GM19023 (cell line): ENCODE measurements at regions not wholly inside any gene's neighbourhood (a gene's known extent, or its start where the extent isn't known, plus 50 kb on each side); places are given as distances from the start of the nearest gene placed in this dataset.

Experiments used
- ATAC-seq: cut with Tn5 transposase; IDR thresholded peaks from one replicate; pipeline ENCODE4 v1.9.1; 2021; ENCODE audit warnings: mild to moderate bottlenecking, moderate library complexity; ENCODE audit not compliant: unreplicated experiment

- ATAC-seq, result no peak
These were observed 449.3 kb downstream of the ADAMTS20 start for GRCh38 chr12:43102546-43103264.

GRCh38 chr12:43100231-43100630 is 451.8 kb downstream of the ADAMTS20 start:
- ATAC-seq, result no peak

DNA sequence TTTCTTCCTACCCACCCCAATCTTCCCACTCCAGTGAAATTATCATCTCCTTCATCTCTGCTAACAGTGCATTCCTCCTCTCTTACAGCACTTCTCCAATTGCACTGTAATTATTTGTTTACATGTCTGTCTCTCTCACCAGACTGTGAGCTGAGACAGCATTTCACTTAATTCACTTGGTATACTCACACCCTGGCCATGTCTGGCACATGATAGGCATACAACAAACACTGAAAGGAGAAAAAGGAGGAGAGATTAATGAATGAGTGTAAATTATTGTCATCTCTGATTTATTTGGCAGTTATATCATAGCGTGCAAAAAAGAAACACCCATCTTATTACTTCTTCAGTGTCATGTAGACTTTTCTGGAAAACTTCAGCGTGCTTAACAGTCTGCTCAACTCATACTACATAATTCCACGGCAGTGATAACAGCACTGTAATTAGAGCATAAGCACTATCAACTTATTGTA is 452.3 kb downstream of the ADAMTS20 start:
- no peak for ATAC-seq

DNA sequence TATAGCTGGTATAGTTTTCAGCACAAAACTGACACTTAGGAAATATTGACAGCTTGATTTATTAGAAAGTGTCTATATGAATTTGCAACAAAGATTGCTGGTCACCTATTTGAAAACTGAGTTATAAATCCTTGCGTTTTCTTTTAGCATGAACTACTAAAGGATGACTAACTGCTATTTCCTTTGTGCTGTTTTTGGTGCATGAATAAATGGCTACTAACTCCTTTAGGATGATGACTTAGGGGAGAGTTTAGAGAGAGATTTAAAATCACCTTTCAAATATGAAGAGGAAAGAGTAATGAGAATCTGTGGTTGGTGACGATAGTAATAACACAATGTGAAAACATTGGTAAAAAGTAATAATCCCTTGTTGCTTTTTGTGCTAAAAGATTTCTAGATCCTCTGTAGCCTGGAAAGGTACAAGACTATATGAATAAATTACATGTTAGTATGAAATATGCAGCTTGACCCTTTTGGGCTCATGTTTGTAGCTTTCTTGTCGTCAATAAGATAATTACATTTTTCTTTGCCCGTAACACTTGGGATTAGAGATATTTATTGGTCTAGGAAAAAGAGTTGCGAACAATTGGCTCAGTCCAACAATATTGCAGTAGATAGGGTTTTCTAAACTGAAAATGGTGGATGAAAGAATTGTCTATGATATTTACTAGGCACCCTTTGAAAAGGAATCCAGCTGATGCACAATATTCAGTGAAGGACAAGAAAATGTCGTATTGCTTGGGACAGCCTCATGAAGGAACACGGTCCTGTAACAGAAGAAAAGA is 453.0 kb downstream of the ADAMTS20 start:
- ATAC-seq, result no peak

GRCh38 chr12:43098071-43098470 is 453.9 kb downstream of the ADAMTS20 start:
- ATAC-seq, result no peak

- no peak for ATAC-seq
These were observed 454.5 kb downstream of the ADAMTS20 start for GRCh38 chr12:43097471-43097870.

GRCh38 chr12:43095669-43096280 is 456.2 kb downstream of the ADAMTS20 start:
- ATAC-seq, result no peak

GRCh38 chr12:43094886-43095575 is 457.0 kb downstream of the ADAMTS20 start:
- ATAC-seq, result no peak

DNA sequence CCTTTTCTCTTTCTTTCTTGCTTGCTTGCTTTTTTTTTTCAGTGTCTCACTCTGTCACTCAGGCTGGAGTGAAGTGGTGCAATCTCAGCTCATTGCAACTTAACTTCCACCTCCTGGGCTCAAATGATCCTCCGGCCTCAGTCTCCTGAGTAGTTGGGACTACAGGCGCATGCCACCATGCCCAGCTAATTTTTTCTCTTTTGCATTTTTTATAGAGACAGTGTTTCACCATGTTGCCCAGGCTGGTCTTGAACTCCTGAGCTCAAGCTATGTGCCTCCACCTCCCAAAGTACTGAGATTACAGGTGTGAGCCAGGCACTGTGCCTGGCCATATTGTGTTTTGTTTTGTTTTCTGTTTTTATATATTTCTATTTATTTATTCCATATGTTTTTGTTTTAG is 461.0 kb downstream of the ADAMTS20 start:
- no peak for ATAC-seq

- no peak for ATAC-seq
These were observed 464.6 kb downstream of the ADAMTS20 start for GRCh38 chr12:43087195-43088091.

DNA sequence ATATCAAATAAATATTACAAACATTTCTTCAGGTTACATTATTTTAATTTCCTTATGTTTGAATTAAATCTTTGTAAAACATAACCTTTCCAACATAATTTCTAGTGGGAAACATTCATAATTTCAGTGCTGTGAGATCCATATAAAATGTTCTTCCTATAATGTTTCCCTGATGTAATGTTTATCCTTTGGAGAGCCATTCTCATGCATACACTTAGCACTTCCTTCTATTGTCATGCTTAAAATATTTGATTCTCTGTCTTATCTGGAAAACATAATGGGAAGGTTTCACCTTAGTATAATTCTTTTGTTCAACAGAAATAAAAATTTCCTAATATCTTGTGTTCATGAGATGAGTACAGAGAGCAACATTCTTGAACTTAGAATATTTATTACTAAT is 472.5 kb downstream of the ADAMTS20 start:
- no peak for ATAC-seq

DNA sequence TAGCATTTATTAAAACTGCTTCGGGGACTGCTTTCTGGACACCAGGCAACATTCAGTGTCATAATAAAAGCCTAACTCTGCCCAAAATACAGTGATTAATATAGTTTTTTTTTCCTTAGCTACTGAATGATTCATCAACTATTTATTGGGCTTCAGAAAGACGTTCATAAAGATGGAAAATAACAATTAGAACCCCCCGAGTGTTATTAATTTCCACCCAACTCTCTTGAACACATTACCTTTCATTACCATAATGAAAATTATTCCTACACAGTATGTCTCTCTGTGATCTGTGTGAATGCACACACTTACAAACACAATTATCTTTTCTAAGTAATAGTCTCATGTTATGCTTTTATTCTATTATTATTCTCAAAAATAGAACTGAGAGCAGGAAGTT is 473.0 kb downstream of the ADAMTS20 start:
- no peak for ATAC-seq

DNA sequence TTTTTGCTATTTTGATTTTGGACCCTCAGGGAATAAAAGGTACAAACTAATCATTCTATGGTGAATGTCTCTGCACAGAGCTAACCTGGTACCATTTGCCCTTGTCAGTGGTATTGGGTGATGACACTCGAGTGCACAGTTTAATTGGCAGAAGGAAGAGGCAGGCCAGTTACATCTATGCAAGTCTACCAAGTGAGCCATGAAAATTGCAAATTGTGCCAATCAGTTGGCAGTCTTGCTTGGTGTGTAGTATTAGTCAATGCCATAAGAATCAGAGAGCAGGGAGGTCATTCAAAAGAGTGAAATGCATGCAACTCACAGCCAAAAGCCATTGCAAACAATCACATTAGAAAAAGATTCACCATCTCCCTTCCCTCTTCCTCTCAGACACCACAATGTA is 479.6 kb downstream of the ADAMTS20 start:
- ATAC-seq, result no peak

DNA sequence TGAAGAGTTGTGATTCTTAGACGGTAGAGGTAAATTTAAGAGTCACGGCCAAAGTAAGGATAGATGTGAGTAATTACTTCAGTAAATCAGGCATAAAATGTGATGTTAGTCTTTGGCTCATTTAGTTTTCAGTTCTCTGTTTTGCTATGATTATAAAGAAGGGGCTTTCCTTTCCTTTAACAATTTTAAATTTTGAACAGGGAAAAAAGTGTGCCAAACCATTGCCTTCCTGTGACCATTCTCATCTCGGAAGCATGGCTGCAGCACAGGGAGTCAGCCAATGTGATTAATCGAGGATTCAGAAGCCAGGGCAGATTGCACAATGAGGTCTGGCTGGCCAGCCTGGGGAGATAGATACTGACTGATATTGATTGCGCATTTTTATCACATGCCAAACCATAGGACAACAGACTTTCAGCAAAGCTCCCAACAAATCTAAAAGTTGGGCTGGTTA is 480.2 kb upstream of the PRICKLE1 start:
- no peak for ATAC-seq

GRCh38 chr12:43066471-43066870 is 476.9 kb upstream of the PRICKLE1 start:
- no peak for ATAC-seq

DNA sequence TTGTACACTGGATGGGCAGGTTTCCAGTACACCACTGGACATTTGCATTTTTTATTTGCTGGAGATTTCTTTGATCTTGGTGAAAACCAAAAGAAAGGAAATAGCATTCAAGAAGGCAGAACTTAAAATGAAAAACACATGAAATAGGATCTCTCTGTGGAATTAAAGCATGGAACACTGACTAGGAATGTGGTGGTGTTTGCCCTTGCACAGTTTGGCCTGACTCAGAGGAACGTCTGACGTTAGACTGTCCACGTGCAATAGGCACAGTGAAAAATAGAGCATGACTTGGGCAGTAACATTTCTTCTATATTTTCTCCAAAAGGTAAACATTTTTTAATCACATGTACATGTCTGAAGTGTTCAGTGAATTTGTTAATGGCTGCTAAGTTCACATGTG is 474.1 kb upstream of the PRICKLE1 start:
- no peak for ATAC-seq

DNA sequence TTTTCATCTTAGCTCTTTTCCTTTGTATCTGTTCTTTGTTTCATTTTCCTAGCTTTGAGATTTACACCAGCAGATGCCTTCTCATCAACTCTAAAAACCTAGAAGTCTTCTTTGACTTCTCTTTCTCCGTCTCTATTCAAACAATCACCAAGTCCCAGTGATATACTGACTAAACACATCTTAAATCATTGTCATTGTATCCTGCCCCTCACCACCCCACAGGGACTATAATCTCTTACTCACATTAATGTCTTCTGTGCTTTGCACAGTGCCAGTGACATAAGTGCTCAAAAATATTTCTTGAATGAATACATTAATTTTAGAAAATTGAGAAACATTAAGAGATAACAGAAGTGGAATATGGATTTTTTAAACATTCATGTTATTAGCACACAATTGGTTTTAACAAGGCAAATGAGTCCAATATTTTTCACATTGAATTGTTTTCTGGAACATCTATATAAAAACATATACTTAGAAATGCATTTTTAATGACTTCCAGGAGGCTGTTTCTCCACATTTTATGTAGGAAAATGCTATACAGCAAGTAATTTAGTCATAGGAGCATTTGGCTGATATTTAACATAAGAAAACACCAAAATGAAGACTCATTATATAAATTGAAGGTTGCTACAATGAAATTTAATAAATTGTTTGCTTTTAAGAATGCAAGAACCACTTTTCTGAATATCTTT is 472.8 kb upstream of the PRICKLE1 start:
- ATAC-seq, result no peak

DNA sequence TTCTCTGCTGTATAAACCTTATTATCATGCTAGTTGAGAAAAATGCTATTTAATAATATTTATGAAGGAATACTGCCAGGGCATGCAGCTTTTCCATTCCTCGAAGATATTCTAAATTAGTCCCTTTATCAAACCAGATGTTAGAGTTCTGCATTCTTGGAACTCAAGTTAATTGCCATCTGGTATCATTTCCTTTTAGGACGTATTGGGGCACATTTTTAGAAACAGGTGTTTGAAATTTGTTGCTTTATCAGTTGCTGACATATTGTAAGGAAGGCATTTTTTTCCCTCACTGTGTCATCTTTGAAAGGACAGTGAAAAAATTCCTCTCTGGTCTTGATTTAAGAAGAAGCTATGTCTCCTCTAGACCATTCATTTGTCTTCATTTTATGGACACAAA is 471.2 kb upstream of the PRICKLE1 start:
- ATAC-seq, result no peak

DNA sequence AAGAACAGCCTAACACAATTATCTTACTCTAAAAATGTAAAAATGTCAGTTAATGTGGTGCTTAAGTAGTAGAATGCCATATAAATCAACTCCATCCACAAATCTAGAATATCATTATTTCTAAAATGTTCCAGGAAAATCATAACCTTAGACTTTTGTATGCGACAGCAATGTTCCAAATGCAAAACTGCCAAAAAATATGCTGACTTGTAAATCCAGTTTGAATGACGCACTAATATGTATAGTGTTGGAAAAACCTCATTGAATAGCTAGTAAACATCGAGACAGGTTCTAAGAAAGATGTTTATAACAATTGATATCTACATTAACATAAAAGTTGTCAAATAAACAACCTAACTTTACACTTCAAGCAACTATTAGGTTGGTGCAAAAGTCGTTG is 469.1 kb upstream of the PRICKLE1 start:
- ATAC-seq, result no peak

DNA sequence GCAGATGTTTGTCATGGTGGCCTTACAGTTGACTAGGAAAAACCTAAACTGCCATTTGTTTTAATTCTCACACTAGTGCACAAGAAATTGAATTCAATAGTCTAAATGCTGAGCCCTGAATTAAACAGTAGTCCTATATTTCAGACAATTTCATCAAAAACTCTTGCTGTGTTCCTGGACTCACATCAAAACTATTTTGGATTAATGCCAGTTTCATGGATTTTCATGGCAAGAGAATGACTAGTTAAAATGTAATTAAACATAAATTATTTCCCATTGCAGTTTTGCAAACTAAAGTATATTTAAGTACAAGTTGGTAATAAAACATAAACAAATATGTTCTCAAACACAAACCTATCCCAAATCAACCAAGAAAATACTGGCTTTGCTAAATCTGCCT is 468.0 kb upstream of the PRICKLE1 start:
- no peak for ATAC-seq
